SHP77 treated with DMSO at 0.1 percent for 48 hours (cell line): ENCODE measurements at regions not wholly inside any gene's neighbourhood (a gene's known extent, or its start where the extent isn't known, plus 50 kb on each side); places are given as distances from the start of the nearest gene placed in this dataset.

Experiments
- DNase-seq: peaks from one replicate; lab custom pipeline; 2025; lab: John Stamatoyannopoulos, UW

- DNase-seq, result no peak
Observed at GRCh38 chr2:15889442-15890123, 50.8 kb upstream of the MYCN start.

DNA sequence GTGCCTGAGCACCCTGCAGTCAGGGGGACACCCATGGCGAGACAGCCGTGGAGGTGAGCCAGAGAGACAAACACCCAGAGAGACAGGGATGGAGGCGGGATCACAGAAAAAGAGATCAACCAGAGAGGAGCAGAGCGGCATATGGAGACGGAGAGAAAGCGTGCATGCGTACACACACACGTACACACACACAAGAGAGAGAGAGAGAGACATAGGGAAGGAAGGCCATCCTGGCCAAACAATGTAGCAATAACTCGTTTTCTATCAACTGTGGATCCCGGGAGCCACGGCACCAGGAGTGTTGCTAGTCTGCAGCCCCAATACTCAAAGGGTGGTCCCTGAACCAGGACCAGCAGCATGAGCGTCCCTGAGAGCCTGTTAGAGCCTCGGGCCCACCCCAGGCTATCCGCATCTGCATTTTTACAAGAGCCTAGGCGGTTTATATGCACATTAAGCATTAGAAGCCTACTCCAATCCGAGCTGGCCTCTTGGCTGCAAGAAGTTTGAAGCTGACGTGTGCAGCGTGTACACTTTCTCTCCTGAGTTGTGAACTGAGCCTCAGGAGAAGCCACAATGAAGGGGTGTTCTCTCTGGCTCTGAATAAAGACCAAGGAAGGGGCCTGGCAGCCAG lies 50.1 kb upstream of the MYCN start:
- DNase-seq, result no peak
